Activated gamma-delta T cell (primary cell): ENCODE measurements at regions not wholly inside any gene's neighbourhood (a gene's known extent, or its start where the extent isn't known, plus 50 kb on each side); places are given as distances from the start of the nearest gene placed in this dataset.

Source experiments
- DNase-seq: peaks from one replicate; lab custom pipeline; 2025; lab: John Stamatoyannopoulos, UW

- no peak for DNase-seq
Measured at GRCh38 chr3:194084284-194084683, 51.7 kb upstream of the HES1 start.
